Heart right ventricle (tissue), 16 donors: ENCODE measurements at regions not wholly inside any gene's neighbourhood (a gene's known extent, or its start where the extent isn't known, plus 50 kb on each side); places are given as distances from the start of the nearest gene placed in this dataset.
"Not testable (repeated sequence)": the region's sequence is repeated elsewhere in the genome, so short reads cannot be mapped to it uniquely, and the experiment has no call there.

ENCODE experiments used
- ATAC-seq, 8 donors: fragments of 200-7000 bp; cut with Tn5 transposase; one replicate each; pipeline ENCODE4 v1.9.1; 2020; ENCODE audit warnings: mild to moderate bottlenecking in 8 of 8, moderate library complexity in 8 of 8, moderate number of reproducible peaks in 1 of 8
- DNase-seq, 2 donors: peaks; one replicate each; pipeline ENCODE4 v3.0.0-alpha.2; 2020
- H3K27ac ChIP-seq, 10 donors: fragments of 200-600 bp; sonication (generic) in 2 of 10; one replicate each; pipeline versions ENCODE4 v1.5.0 to v1.8.0; 2020 to 2022; ENCODE audit warnings: mild to moderate bottlenecking in 3 of 10
- H3K27me3 ChIP-seq, 7 donors: fragments of 200-600 bp; one replicate each; pipeline ENCODE4 v1.8.0; 2021 to 2022; ENCODE audit warnings: mild to moderate bottlenecking in 2 of 7
- H3K36me3 ChIP-seq, 9 donors: fragments of 200-600 bp; sonication (generic) in 1 of 9; one replicate each; pipeline versions ENCODE4 v1.5.0 to v1.8.0; 2020 to 2022; ENCODE audit warnings: mild to moderate bottlenecking in 2 of 9
- H3K4me1 ChIP-seq, 9 donors: fragments of 200-600 bp; sonication (generic) in 1 of 9; one replicate each; pipeline versions ENCODE4 v1.5.0 to v1.8.0; 2020 to 2022; ENCODE audit warnings: mild to moderate bottlenecking in 4 of 9
- H3K4me3 ChIP-seq, 10 donors: fragments of 200-600 bp; sonication (generic) in 2 of 10; one replicate each; pipeline versions ENCODE4 v1.5.0 to v1.8.0; 2020 to 2022; ENCODE audit warnings: mild to moderate bottlenecking in 7 of 10, moderate library complexity in 2 of 10
- H3K9me3 ChIP-seq, 11 donors: fragments of 200-600 bp in 10 of 11; sonication (generic) in 2 of 11; one replicate each; pipeline versions ENCODE4 v1.5.0 to v1.8.0; 2013 to 2022; ENCODE audit warnings: mild to moderate bottlenecking in 2 of 11, control low read depth in 1 of 11, moderate library complexity in 1 of 11
- WGBS, 2 donors: extraction: QIAGEN DNeasy Blood & Tissue Kit; methylation state at CpG; one replicate each; pipeline ENCODE4 v1.1.7; 2013; ENCODE audit warnings: inconsistent platforms in 1 of 2; 5-methylcytosine and 5-hydroxymethylcytosine counted together
- intact Hi-C, 10 donors: fragments of 100-400 bp; cut with DNase I; formaldehyde crosslinking; loops; one replicate each; pipeline versions ENCODE4 v1.11.1 to v1.14.2; 2022
- TF ChIP-seq, protein P1 (sequence below), 9 donors: fragments of 200-600 bp; sonication (generic) in 2 of 9; IDR thresholded peaks; one replicate each; pipeline versions ENCODE4 v1.5.0 to v1.8.0; 2021 to 2022; ENCODE audit warnings: antibody characterized with exemption in 9 of 9, mild to moderate bottlenecking in 5 of 9, moderate library complexity in 1 of 9
- donor health status: Arrhythmogenic right ventricular cardiomyopathy.
- donor health status: ischemic (EF 13 %, LVEDD 7.1; RV severe dilation, severe dysfunction).
- donor health status: healthy with polysubstance abuse.
- donor health status: DM: no; HTN: yes; CAD: no.
- donor health status: DM: no; HTN: no; CAD: no.
- donor health status: ischemic (EF 25% LVEDD 6.9; RV normal size, moderate dysfunction).
- donor health status: ischemic (EF 25% LVEDD 5.7; RV mildly dilated, moderate dysfunction).
- donor health status: healthy.
- donor health status: DM: yes; HTN: yes; CAD: no.
- donor health status: Ischemic cardiomyopathy.
- donor health status: ischemic (EF 35%, LVEDD 5.7; RV mildly dilated, moderate dysfunction).
- donor health status: nonischemic (EF 11% LVEDD 7.7; RV severe dilation, severe dysfunction).
- donor health status: DM: yes; HTN: yes; CAD: no.
- donor health status: PGD.
- donor health status: ischemic (EF 29% LVEDD 5.4; RV normal size, mild dysfunction).
- donor health status: nonischemic (EF 23%, LVEDD 6.1; RV moderate dilation, normal function).

DNA sequence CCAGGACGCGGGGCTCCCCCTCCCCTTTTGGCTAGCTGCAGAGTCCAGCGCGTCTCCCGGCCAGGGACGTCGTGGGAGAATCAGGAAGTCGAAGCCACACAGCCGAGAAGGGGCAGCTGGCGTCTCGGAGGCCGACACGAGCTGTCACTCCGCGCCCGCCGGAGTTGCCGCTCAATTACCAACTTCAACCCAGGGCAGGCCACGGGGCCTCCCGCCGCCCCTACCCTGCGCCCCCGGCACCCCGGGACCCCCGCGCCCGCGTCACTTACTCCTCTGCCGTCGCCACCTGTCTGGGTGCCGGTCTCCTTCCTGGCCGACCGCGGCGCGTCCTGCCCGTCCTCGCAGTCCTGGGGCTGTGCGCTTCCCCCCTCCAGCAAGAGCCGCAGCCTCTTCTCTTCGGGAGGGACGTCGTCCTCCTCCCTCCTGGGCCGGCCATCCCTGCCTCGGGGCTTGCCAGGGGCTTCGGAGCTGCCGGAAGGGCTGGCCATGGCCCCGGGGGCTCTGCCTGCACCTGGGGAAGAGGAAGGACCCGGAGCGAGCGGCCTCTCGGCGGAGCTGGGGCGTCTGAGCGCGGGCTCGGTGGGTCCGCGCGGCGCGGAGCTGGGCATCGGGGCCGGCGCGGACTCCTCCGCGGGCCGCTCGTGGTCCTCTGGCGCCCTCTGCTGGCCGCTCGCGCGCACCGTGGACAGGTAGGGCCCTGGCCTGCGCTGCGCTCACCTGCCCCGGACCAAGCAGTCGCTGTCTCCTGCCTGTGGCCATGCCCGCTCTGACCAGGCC lies 65.6 kb upstream of the CLEC6A start:
- H3K36me3 ChIP-seq, ATAC-seq, H3K4me1 ChIP-seq, H3K9me3 ChIP-seq, H3K27ac ChIP-seq: not testable (repeated sequence)
- intact Hi-C loops, result loop anchor here in 2 of 10 donors (5.0 kb wide), 2 partner anchors 278 to 283 kb away; no protein-coding TSS in a partner anchor
- Histone ChIP-seq H3K27me3 (peaks cover 0 to 29% (median 10%) of the 10 kb centered on the region in 7 donors), H3K4me3 (peak overlapping the region; percentile 16 to 53 (median 40))
- DNase-seq, result peak; percentile 12 to 15
- 0 to 1% methylated on average over 77 to 81 of the region's 81 CpGs for WGBS, 2 donors
- TF ChIP-seq, protein P1, sequence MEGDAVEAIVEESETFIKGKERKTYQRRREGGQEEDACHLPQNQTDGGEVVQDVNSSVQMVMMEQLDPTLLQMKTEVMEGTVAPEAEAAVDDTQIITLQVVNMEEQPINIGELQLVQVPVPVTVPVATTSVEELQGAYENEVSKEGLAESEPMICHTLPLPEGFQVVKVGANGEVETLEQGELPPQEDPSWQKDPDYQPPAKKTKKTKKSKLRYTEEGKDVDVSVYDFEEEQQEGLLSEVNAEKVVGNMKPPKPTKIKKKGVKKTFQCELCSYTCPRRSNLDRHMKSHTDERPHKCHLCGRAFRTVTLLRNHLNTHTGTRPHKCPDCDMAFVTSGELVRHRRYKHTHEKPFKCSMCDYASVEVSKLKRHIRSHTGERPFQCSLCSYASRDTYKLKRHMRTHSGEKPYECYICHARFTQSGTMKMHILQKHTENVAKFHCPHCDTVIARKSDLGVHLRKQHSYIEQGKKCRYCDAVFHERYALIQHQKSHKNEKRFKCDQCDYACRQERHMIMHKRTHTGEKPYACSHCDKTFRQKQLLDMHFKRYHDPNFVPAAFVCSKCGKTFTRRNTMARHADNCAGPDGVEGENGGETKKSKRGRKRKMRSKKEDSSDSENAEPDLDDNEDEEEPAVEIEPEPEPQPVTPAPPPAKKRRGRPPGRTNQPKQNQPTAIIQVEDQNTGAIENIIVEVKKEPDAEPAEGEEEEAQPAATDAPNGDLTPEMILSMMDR (IDR thresholded peaks at IDR 0.05), result peak in 7 of 9 donors; percentile 15 to 80 (median 69)

DNA sequence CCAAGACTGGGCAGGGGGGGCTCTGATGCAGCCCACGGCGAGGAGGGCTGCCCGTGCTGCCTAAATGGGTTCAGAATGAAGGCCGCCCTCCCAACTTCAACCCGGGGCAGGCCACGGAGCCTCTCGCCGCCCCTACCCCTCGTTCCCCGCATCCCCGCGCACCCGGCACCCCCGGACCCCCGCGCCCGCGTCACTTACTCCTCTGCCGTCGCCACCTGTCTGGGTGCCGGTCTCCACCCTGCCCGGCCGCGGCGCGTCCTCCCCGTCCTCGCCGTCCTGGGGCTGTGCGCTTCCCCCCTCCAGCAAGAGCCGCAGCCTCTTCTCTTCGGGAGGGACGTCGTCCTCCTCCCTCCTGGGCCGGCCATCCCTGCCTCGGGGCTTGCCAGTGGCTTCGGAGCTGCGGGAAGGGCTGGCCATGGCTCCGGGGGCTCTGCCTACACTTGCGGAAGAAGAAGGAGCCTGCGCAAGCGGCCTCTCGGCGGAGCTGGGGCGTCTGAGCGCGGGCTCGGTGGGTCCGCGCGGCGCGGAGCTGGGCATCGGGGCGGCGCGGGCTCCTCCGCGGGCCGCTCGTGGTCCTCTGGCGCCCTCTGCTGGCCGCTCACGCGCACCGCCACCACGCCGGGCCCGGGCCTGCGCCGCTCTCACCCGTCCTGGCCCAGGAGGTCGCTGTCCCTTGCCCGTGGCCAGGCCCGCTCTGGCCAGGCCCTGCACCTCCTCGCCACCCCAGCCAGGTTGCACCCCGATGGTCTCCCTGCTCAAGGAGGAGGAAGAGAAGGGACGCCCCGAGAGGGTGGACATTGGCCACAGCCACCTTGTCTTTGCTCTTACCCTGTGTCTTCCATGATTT lies 59.3 kb upstream of the CLEC6A start:
- 3% methylated on average over 46 to 75 of the region's 79 CpGs for whole genome bisulfite sequencing, 2 donors
- ATAC-seq (peak in 5 of 8 donors; percentile 62 to 92 (median 83)), DNase-seq (peak; percentile 36 to 76)
- TF ChIP-seq, protein P1 (IDR thresholded peaks at IDR 0.05), result peak; percentile 54 to 74 (median 66)
- H3K36me3 ChIP-seq, H3K4me1 ChIP-seq, intact Hi-C loops, H3K9me3 ChIP-seq, H3K27ac ChIP-seq: not testable (repeated sequence)
- peaks cover 0 to 10% (median 8%) of the 10 kb centered on the region in 7 donors for H3K27me3 ChIP-seq
- H3K4me3 ChIP-seq, result peak overlapping the region in 9 of 10 donors; percentile 23 to 48 (median 41)

DNA sequence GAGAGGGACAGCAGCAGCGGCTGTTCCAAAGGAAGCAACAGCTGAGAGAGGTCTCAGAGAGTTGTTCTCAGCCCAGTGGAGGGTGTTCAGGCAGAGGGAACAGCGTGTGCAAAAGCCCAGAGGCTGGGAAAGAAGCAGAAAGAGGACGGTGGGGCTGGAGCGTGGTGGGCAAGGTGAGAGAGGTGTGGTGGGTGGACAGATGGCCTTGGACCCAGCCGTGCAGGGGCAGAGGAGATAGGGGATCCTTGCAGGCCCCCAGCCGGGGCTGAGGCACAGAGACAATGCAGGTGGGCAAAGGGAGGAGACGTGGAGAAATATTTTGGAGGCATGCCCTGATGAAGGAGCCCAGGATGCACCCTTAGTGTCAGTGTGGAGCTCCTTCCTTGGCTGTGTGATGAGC lies 58.4 kb upstream of the CLEC6A start:
- WGBS, 2 donors, result 51 to 57% methylated on average over 6 to 7 of the region's 7 CpGs
- peaks cover 0 to 10% (median 8%) of the 10 kb centered on the region in 7 donors for H3K27me3 ChIP-seq
- H3K36me3 ChIP-seq, H3K9me3 ChIP-seq, ATAC-seq, DNase-seq, H3K4me3 ChIP-seq, H3K4me1 ChIP-seq, H3K27ac ChIP-seq, intact Hi-C loops: not testable (repeated sequence)

DNA sequence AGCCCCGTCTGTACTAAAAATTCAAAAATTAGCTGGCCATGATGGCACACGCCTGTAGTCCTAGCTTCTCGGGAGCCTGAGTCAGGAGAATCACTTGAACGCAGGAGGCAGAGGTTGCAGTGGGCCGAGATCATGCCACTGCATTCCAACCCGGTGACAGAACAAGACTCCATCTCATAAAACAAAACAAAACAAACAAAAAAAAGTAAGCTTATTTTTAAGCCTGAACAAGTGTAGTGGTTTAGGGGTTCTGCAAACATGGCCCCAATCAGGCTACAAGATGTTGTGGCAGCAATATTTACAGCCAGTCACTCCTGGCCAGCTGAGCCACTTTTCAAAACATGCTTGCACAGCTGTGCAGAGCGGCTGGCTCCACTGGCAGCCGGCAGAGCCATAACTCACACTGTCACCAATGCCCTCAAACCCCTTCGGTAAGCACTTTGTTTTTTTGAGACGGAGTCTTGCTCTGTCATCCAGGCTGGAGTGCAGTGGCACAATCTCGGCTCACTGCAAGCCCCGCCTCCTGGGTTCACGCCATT lies 56.2 kb upstream of the CLEC6A start:
- H3K4me3 ChIP-seq, intact Hi-C loops, H3K36me3 ChIP-seq, H3K4me1 ChIP-seq, H3K27ac ChIP-seq, DNase-seq, ATAC-seq, H3K9me3 ChIP-seq: not testable (repeated sequence)
- WGBS, 2 donors, result 75 to 77% methylated on average over 13 of the region's 13 CpGs
- peaks cover 0 to 10% (median 3%) of the 10 kb centered on the region in 7 donors for H3K27me3 ChIP-seq

DNA sequence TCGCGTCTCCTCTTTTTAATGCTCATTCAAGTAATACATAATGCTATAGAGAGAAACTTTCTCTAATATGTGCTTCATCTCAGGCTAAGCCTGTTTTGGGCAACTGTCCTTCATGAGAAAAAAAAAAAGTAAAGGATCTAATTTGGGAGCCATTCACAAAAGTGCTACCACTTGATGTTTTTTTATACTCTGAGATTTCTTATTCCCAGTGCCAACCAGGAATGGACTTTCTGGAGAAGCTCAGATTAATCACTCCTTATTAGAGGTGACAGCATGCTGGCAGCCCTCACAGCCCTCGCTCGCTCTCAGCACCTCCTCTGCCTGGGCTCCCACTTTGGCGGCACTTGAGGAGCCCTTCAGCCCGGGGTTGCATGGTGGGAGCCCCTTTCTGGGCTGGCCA lies 51.9 kb upstream of the CLEC6A start:
- intact Hi-C loops, H3K27me3 ChIP-seq, ATAC-seq, DNase-seq, H3K4me1 ChIP-seq, H3K9me3 ChIP-seq, H3K4me3 ChIP-seq, H3K36me3 ChIP-seq, H3K27ac ChIP-seq: not testable (repeated sequence)
- 87 to 91% methylated on average over 6 of the region's 6 CpGs for WGBS, 2 donors

DNA sequence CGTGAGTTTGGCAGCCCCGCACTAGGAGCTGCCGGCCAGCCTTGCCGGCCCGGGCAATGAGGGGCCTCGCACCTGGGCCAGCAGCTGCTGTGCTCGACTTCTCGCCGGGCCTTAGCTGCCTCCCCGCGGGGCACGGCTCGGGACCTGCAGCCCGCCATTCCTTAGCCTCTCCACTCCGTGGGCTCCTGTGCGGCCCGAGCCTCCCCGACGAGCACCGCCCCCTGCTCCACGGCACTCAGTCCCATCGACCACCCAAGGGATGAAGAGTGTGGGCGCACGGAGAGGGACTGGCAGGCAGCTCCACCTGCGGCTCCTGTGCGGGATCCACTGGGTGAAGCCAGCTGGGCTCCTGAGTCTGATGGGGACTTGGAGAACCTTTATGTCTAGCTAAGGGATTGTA lies 51.4 kb upstream of the CLEC6A start:
- H3K36me3 ChIP-seq, H3K9me3 ChIP-seq, DNase-seq, H3K4me1 ChIP-seq, intact Hi-C loops, H3K4me3 ChIP-seq, H3K27me3 ChIP-seq, ATAC-seq, H3K27ac ChIP-seq: not testable (repeated sequence)
- 91 to 97% methylated on average over 25 to 26 of the region's 26 CpGs for WGBS, 2 donors
